Hematopoietic multipotent progenitor cell (in vitro differentiated cells): ENCODE measurements at regions not wholly inside any gene's neighbourhood (a gene's known extent, or its start where the extent isn't known, plus 50 kb on each side); places are given as distances from the start of the nearest gene placed in this dataset.

Experiments used
- DNase-seq, 3 donors: peaks; one replicate each; pipeline ENCODE4 v3.0.0-alpha.2; 2011 to 2015; ENCODE audit warnings: low read depth in 2 of 3, low spot score in 2 of 3

GRCh38 chr9:129351058-129351641, 173.1 kb upstream of the IER5L start:
- DNase-seq = no peak

GRCh38 chr9:129350143-129350935, 172.3 kb upstream of the IER5L start:
- no peak for DNase-seq

- DNase-seq = no peak
Measured at GRCh38 chr9:129349665-129349947, 171.5 kb upstream of the IER5L start.

- no peak for DNase-seq
Measured at GRCh38 chr9:129348890-129349664, 171.0 kb upstream of the IER5L start.

GRCh38 chr9:129347316-129348120, 169.5 kb upstream of the IER5L start:
- DNase-seq = no peak

- DNase-seq = no peak
Measured at GRCh38 chr9:129346046-129346445, 168.0 kb upstream of the IER5L start.

GRCh38 chr9:129344641-129345495, 166.8 kb upstream of the IER5L start:
- no peak for DNase-seq

- no peak for DNase-seq
Measured at GRCh38 chr9:129343424-129344375, 165.6 kb upstream of the IER5L start.

GRCh38 chr9:129342591-129343423, 164.7 kb upstream of the IER5L start:
- no peak for DNase-seq

GRCh38 chr9:129341987-129342348, 163.9 kb upstream of the IER5L start:
- DNase-seq = no peak

- DNase-seq = no peak
Measured at GRCh38 chr9:129341171-129341986, 163.3 kb upstream of the IER5L start.

GRCh38 chr9:129340427-129341170, 162.5 kb upstream of the IER5L start:
- DNase-seq = no peak

- DNase-seq = no peak
Measured at GRCh38 chr9:129339539-129340157, 161.6 kb upstream of the IER5L start.

GRCh38 chr9:129338724-129339430, 160.8 kb upstream of the IER5L start:
- no peak for DNase-seq

- DNase-seq = no peak
Measured at GRCh38 chr9:129337336-129338140, 159.5 kb upstream of the IER5L start.
